Stimulated activated CD4-positive, alpha-beta T cell treated with anti-CD3 and anti-CD28 coated beads, Interleukin-15, amount 100 ng/mL, for 48 hours (primary cell): ENCODE measurements at regions not wholly inside any gene's neighbourhood (a gene's known extent, or its start where the extent isn't known, plus 50 kb on each side); places are given as distances from the start of the nearest gene placed in this dataset.
"Not testable (repeated sequence)": the region's sequence is repeated elsewhere in the genome, so short reads cannot be mapped to it uniquely, and the experiment has no call there.

Experiments
- DNase-seq, 2 donors: peaks; one replicate each; pipeline ENCODE4 v3.0.0-alpha.2; 2020; ENCODE audit warnings: low read depth in 2 of 2

DNA sequence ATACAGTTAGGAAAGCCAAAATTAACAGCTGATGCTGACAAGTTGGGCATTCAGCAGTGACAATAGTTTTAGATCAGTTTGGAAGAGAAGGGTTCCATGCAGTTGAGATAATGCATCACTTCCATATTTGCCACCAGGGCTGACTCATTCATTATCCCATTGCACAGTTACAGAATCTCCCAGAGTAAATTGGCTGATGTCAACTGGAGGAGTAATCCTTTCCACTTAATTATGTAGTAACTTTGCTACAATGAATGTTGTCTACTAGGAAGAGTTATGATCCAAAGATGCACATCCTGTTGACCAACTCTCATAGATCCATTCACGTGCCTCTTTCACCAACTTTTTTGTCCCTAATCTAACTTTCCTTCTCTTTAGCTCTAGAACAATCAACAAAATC is 123.3 kb upstream of the LUZP2 start:
- no peak for DNase-seq

DNA sequence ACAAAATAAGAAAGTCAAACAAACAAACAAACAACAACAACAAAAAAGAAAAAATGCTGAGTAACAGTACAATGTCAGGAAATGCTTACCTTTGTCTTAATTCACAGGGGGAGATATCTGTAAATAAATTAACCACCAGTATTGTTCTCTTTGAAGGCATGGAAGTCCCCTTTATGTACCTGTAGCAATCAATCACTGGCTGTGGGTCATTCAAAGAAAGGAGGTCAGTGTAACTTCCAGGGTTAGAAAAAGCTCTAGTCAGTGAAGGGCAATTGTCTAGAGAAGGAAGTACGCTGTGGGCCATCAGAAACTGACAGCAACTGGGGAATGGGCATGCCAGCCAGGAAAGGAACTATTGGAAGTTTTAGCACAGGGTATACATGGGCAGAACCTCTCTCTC is 121.5 kb upstream of the LUZP2 start:
- DNase-seq, result no peak

DNA sequence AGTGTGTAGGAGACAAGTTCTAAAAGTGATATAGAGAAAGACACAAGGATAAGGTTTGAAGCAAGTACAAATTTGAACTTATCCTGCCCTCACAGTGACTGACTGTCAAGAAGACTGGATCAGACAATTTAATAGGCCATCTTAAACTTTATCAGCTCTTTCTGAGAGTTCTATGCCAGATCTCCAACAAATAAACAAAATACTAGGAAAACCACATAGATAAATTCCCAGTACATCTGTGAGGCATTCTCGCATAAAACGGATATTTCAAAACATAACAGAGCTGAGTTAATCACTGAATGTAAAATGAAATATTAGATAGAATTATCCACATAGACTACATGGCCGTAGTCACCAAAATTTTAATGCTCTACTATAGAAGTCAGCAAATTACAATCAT is 120.9 kb upstream of the LUZP2 start:
- no peak for DNase-seq

DNA sequence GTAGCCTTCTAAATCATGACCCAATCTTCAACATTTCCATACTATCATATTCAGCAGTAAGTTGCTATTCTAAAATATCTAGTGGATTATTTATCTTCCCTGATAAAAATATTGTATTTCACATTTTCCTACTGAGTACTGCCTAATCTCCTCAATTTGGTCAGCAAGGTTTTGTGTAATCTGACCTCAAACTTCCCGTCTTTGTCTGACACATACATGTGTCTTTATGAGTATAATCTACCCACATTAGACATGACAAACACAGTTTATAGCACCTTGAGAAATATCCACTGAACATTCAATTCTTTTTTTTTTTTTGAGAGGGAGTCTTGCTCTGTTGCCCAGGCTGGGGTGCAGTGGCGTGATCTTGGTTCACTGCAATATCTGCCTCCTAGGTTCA is 113.7 kb upstream of the LUZP2 start:
- no peak for DNase-seq

DNA sequence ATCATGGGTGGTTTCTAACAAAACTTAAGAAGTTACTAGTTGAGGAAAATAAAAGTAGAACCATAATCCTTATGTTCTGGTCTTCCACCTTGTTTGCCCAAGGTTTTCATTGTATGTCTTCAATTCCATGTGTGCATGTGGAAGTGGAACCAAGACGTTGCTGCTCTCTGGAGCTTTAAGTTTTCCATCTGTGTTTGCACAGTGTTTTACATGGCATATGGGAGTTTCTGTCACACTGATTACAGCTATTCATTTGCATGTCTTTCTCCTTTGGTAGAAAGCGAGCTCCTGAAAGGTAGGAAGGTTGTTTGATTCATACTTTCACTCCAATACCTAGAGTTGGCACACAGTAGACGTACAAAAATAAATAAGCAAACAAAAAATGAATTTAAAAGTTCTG is 112.6 kb upstream of the LUZP2 start:
- DNase-seq, result no peak

DNA sequence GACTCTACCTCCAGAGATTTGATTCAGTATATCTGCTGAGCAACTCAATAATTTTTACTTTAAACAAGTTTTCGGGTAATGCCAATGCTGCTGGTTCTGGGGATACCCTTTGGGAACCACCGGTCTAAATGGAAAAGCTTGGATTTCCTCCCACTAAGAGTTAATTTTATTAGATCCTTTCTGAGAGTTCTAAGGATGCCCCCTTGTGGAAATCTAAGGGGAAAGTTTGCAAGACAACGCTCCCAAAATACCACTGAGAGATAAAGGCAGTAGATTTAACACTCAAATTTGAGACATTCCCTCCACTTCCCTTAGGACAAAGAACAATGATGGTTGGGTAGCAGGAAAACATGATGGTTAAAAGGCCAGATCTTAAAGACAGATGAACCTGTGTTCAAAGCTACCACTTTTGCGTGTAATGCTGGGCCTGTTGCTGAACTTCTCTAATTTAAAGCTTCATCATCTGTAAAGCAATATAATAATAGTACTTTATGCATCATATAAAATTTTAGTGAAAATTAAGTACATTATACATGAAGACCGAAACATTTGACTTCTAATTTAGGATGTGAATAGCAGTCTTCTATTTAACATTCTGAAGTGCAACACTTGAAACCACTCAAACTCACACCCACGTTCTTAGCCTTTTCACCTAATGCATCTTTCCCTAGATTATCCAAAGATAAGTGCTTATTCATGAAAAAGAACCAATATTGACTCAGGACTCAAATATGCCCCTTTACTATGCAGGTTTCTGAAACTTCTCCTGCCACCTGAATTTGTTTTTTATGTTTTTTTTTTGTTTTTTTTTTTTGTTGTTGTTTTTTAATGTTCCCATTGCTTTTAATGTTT is 110.1 kb upstream of the LUZP2 start:
- no peak for DNase-seq

DNA sequence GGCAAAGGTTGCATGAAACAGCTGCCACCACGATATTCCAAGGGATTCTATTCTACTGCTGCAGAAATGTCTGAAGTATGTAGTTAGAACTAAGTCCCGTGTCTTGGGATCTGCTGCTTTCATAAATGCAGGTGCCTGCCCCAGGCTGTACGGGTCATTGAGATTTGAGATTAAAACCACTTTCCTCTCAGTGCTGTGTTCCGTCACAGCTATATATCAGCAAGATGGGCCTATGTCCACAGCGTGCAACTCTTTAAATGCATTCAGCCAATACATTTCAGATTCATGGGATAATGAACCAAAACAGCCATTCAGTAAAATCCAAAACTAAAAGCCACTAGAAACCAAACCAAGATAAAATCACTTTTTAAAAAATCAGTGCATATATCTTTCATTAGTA is 107.3 kb upstream of the LUZP2 start:
- no peak for DNase-seq

DNA sequence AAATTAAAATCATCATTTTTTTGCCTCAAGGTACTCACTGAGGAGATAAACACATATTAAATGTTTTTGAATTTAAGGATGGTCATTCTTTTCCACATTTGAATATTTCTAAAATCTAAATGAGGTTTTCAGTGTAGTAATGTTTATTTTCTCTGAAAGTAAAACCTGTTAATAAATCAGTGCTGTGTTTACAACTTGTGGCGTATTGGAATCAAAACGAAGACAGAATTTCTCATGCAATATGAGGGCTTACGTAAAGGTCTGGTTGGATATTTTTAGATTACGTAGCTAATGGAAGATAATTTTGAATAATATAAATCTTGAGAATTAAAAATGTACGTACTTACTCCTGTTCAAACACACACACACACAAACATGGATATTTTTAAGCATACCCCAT is 106.8 kb upstream of the LUZP2 start:
- DNase-seq, result no peak

DNA sequence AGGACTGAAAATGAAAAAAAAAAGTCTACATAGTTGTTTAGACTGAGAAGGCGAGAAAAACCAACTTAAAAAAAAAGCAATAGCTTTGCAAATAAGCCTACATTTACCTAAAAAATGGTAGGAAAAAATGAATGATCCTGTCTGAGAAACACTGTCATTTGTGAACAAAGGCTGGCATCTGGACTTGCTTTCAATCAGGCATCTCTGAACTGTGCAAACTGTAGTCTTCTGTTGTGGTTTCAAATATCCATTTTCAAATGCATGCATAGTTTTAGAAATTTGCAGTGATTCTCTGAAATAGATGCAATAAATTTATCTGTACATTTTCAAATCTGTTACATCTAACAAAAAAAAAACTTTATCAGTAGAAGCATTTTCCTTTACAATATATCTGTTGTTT is 106.1 kb upstream of the LUZP2 start:
- no peak for DNase-seq

DNA sequence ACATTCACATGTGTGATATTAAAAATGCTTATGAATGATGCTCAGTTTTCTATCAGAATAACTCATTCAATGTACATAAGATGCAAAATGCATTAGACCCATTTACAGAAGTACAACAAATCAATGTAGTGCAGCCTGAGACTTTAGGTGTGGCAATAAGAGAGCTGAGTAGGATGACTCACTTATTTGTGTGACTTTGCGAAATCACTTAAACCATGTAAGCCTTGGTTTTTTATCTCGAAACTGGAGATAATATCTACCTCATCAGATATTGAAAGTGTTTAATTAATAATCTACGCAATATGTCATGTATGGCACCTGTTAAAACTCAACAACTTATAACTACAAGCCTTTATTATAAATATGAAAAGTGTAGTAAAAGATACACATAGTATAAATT is 105.7 kb upstream of the LUZP2 start:
- DNase-seq, result no peak

DNA sequence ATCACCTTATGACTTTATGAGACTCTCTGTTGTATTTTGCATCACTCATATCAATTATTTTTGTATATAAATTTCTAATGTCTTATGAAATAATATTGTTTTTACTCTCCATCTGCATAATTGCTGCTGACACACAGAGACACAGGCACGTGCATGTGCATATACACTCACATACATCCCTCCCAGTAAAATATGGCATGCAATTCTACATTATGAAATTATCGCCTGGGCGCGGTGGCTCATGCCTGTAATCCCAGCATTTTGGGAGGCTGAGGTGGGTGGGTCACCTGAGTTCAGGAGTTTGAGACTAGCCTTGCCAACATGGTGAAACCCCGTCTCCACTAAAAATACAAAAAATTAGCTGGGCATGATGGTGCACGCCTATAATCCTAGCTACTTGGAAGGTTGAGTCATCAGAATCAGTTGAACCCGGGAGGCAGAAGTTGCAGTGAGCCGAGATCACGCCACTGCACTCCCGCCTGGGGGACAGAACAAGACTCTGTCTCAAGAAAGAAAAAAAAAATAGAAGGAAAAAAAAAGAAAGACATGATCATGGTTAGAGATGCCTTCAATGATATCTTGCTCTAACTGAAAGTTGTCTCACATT is 96.7 kb upstream of the LUZP2 start:
- DNase-seq, result no peak

DNA sequence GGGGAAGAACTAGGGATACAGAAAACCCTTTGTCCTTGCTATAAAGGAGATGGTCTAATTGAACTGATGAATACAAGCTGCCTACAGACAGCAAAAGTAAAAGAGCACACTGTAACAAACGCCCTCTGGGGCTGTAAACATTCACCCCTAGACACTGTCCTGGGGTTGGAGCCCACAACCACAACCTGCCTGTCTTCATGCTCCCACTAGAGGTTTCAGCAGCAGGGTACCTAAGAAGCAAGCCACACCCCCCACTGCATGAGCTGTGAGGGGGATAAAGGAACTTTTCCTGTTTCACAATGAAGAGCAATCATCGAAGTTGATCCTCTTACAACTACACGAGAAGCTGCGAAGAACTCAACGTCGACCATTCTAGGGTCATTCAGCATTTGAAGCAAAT is 90.5 kb upstream of the LUZP2 start:
- no peak for DNase-seq

DNA sequence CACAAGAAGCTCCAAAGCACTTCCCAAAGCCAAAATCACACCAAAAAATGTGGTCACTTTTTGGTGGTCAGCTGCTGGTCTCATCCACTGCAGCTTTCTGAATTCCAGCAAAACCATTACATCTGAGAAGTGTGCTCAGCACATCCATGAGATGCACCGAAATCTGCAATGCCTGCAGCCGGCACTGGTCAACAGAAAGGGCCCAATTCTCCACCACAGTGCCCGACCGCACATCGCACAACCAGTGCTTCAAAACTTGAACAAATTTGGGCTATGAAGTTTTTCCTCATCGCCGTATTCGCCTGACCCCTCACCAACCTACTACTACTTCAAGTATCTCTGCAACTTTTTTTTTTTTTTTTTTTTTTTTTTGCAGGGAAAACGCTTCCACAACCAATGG is 89.9 kb upstream of the LUZP2 start:
- DNase-seq, result no peak

DNA sequence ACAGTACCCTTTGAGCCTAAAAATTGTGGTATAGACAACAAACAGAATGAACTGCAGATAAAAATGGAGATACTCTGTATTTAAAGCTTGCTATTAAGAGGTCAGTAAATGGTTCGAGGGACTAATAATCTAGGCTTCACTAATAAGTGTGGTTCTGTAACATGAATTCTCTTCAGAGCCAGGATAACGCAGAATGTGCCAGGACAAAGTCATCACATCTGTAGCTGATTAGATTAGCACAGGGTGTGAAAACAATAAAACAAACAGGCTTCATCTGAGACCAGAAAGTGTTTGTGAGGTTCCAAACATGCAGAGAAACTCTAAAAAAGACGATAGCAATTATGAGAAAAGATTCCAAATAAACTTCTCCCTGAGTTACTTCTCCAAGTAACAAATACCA is 89.1 kb upstream of the LUZP2 start:
- DNase-seq, result no peak

DNA sequence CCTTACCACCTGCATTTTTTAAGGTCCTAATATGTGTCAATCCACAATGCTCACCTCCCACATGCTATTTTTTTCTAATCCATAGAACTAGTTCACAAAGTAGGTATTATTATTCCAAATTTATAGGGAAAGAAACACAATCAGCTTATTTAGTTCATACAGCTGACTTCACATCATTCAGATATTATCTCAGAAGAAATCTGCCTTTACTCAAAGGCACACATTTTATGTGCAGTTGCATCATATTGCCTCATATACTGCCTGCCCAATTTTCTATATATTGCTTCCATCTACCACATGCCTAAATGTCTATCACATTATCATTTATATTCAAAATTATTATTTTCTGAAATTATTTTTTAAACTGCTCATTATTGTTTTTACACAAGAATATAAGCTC is 88.7 kb upstream of the LUZP2 start:
- DNase-seq, result no peak

DNA sequence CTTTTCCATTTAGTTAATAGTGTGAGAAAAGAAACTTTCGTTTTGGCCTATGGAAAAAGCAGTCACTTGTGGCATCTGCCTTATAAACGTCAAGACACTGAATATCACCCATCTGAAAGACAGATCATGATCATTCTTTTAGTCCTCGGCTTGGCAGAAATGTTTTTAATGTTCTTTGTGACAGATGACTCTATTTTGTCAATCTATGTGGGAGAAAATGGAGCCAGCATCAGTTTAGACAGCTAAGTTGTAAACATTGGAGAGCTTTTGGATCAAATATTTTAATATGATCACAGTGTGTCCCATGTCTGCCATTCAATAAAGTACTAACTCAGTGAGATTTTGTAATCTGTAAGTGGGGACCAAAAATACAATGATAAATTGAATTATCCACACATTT is 85.1 kb upstream of the LUZP2 start:
- no peak for DNase-seq

DNA sequence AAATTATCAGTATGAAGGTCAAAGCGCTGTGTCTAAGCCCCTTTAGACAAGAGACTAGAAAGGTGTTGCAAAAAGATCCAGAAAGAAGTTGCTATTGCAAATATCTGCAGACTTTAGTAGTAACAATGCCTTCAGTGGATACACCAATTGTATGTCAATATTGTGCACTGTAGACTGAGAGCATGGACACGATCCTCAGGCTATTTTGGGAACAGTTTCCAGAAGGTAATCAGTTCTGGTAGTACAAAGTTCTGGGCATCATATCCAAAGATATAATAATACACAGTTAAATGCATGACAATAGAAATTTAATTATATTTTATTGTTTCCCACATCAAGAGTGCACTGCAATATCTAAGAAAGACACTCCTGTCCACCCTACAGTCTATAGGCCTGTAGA is 84.1 kb upstream of the LUZP2 start:
- DNase-seq, result no peak

DNA sequence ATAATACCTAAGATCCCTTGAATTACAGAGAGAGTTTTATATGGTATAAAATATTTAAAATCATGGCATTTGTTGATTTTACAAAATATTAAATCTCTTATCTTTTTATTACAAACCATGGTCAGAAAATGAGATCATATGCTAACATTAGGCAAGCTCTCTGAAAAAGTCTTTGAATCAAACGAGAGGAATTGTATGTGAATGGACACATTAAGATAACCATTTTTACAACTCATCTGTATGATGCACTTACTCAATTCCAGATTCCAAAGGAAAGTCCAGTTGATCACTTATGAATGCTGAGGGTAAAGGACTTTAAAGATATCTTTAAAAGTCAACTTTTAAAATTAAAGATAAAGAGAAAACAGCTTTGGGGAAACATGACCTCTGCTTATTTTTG is 83.5 kb upstream of the LUZP2 start:
- DNase-seq, result no peak

DNA sequence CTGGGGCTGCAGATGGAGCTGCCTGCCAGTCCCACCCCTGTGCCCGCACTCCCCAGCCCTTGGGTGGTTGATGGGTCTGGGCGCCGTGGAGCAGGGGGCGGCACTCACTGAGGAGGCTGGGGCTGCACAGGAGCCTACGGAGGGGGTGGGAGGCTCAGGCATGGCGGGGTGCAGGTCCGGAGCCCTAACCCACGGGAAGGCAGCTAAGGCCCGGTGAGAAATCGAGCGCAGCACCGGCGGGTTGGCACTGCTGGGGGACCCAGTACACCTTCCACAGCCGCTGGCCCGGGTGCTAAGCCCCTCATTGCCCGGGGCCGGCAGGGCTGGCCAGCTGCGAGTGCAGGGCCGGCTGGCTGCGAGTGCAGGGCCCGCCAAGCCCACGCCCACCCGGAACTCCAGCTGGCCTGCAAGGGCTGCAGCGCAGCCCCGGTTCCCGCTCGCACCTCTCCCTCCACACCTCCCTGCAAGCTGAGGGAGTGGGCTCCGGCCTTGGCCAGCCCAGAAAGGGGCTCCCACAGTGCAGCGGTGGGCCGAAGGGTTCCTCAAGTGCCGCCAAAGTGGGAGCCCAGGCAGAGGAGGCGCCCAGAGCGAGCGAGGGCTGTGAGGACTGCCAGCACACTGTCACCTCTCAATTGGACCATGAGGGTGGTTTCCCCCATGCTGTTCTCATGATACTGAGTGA is 80.8 kb upstream of the LUZP2 start:
- DNase-seq, result not testable (repeated sequence)

DNA sequence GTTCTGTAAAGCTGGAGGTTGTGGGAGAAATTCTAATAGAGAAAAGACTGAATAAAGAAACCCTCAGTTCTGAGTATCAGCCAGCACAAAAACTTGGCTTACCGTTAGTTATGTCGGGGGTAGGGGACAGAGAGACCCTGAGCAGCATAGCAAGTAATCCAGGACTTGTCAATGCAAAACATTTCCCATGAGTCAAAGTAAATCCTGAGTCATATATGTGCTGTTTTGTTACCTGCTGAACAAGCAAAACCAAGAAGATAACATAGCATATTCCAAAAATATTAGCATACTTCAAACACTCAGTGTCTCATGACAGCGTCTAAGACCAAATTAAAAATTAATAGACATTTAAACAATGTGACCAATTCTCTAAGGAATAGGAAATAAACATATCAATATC is 75.1 kb upstream of the LUZP2 start:
- no peak for DNase-seq

DNA sequence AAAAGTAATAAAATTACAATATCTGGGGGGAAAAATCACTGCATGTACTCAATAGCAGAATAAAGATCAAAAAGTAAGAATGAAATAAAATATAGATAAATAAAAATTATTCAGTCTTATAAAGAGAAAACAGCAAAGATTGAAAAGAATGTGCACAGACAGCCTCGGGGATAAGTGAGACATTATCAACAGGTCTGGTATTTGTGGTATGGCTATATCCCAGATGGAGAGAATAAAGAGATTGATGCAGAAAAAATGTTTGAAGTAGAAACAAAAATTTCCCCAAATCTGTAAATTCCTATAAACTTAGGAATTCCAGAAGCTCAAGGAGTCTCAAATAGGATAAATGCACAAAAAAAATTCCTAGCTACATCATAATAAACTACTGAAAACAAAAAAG is 74.5 kb upstream of the LUZP2 start:
- DNase-seq, result no peak

DNA sequence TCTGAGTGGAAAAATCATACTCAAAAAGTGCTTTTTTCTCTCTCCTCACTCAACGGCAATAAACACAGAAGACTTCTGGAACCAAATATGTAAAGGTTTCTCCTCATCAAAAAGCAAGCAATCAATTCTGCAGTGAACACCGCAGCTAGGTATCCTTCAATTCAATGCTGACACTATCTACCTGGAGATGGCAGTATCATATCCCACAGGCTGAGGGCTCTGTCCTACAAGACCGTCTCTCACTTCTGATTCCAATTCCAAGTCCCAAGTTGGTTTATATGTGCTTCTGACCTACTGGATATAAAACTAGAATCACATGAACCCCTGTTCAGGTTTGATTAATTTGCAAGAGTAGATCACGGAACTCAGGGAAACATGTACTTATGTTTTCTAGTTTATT is 59.7 kb upstream of the LUZP2 start:
- DNase-seq, result no peak
